ENCODE measurements at regions not wholly inside any gene's neighbourhood (a gene's known extent, or its start where the extent isn't known, plus 50 kb on each side); places are given as distances from the start of the nearest gene placed in this dataset.

DNA sequence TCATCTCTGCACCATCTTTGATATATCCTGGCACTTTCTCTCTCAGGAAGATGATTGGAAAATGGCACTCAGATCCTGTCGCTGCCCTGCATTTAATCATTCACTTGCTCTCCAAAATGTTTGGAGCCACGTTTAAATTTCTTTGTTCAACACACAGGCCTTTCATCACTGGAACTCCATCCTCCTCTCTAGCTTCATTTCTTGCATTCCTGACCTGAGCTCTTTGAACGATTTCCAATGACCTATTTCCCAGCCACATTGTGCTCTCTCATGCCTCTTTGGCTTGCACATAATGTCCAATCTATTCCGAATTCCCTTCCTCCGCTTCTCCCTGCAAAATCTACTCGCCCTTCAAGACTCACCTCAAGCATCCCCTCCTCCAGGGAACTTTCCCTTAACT lies 287.4 kb upstream of the NBEA start:
- DNase-seq = no peak

DNA sequence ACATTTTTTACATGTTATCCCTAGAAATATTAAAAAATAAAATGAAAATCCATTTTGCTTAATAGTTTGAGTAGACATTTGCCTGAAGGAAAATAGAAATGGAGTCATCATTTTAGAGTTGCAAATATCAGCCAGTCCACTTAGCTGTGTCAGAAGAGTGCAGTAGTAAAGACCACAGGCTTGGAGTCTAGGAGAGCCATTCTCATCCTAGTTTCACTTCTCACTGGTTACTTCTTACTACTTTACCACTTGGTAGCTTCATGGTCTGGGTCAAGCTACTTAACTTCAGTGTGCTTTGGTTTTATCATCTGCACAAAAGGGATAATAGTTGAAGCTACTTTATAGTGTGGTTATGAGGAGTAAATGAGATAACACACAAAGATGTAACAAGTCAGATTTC lies 286.5 kb upstream of the NBEA start:
- no peak for DNase-seq

DNA sequence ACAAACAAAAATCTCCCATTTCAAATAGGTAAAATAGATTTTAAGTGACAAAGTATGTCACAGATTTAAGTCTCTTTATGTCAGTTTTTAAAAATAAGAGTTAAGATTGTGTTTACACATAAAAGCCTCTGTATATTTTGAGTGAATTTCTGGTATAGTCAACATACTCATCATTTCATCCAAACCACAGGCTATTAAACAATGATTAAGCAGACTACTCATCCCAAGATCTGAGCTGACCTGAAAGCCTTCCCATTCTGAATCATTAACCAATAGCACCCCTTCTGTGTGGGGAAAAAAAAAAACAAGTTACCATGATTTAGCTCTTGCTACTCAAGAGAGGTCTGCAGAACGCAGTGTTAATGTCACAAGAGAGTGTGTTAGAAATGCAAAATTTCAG lies 284.4 kb upstream of the NBEA start:
- no peak for DNase-seq

DNA sequence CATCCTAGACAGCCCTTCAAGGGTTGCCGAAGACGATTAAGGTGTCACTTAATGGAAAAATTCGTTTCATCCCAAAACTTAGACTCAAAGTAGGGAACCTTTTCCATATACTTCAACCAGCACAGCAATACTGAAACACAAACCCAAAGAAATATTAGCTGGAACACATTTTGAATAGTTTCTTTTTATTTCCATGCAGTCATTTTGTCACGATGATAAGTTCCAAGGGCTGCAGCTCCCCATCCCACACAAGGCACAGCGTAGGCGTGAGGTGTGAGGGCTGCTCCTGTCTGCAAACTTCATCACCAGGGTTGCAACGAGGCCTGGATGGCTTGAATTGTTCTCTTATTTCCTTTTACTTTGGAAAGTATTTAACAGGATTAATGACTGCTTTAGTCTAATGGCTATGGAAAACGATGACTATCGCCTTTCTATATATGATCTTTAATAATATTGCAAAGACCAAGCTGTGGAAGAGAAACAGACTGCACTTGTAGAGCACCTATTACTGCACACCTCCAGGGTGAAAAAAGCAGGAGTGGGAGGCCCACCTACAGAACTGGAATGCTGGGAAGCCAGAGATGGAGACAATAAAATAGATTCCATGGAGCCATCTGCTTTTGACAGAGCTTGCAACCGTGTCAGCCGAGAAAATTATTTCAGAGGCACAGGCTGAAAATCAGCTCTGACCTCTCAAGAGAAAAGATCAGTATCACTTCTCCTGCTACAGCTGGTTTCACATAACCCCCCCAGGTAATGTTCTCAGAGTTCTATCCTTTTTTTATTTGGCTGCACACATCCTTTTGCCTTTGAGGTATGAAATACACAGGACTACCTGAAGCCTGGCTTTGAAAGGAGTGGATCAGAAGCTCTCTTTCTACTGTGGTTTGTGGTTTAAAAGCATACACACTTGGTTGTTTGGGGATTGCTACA lies 274.5 kb upstream of the NBEA start:
- no peak for DNase-seq

DNA sequence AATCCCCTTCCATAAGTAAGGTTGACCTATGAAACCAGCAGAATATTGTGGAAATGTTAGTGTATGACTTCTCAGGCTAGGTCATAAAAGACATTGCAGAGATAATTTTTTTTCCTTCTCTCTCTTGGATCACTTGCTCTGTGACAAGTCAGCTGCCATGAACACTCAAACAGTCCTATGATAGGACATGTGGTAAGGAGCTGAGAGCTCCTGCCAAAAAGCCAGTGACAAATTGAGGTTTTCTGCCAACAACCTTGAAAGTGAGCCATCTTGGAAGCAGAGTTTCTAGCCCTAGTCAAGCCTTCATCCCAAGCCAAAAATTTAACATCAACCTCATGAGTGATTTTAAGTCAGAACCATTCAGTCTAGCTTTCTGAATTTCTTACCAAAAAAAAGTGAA lies 270.9 kb upstream of the NBEA start:
- no peak for DNase-seq

DNA sequence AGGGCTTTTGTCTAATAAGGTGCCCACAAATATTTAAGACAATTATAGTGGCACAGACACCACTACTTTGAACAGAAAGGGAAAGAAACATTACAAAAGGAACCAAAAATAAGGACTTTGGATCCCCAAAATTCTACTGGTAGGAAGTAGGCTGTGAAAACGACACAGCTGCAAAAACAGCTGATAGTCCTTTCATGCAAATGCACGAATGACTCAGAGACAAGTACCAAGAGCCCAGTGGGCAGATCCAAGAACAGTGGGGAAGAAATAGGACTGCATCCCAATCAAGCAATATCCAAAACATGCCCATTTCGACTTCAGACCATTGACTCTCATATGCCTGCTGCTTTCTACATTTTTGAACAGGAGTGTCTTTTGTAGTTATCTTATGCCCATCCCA lies 269.4 kb upstream of the NBEA start:
- DNase-seq = no peak

DNA sequence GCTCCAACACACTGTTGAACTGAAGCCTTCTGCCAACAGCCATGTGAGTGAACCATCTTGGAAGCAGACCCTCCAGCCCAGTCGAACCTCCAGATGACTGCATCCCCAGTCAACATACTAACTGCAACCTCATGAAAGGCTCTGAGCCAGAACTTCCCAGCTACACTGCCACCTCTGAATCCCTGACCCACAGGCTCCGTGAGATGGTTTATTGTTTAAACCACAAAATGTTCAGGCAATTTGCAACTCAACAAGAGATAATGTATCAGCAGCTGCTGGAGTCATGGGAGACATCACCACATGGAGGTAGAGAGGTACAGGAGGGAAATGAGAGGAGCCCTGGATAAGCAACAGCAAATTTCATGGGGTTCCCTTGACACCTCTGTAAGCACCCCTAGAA lies 266.4 kb upstream of the NBEA start:
- DNase-seq = no peak

DNA sequence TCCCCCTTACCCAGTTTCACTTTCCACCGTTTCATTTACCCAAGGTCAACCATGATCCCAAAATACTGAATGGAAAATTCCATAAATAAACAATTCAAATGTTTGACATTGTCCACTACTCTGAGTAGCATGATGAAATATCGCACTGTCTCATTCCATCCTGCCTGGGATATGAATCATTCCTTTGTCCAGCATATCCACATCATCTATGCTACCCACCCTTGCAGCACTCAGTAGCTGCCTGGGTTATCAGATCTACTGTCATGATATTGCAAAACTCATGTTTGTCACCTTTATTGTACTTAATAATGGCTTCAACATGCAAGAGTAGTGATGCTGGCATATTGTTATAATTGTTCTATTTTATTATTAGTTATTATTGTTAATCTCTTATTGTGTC lies 263.9 kb upstream of the NBEA start:
- DNase-seq = no peak

DNA sequence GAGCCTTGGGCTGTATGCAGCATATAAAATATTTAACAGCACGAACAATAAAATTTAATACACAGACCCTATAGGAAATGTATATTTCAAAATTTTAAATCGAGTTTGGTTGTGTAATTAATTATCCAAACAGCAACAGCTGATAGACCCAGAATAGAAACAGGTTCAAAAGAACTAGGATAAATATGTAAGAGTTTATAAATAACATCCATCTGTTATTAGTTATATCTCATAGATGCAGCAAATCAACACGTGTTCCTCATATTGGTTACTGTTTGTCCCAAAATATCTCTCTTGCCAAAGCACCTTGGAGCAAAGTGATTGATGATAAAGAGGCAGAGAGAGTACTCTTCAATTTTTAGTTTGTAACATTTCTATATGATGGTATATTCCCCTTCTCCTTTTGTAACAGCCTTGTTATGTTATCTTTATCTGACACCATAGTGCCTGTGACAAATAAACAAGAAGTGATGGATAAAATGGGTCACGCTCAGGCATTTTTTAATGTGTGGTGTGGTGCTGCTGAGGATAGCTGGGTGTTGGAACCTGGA lies 260.6 kb upstream of the NBEA start:
- DNase-seq = no peak

DNA sequence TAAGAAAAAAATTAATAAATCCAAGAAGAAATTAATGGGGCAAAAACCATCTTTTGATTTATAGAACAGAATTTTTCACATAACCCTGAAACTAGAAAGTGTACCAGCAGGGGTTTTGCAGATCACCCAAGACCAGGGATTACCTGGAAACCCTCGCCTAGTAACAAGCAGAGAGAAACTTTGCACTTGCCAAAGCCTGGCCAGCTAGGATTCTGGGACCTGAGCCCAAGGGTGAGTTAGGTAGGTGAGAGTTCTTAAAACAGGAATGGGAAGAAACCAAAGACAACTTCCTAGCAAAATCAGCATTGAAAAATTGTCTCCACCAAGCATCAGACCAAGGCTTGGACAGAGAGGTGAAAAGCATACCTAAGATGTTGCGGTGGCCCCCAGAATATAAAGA lies 247.0 kb upstream of the NBEA start:
- no peak for DNase-seq

DNA sequence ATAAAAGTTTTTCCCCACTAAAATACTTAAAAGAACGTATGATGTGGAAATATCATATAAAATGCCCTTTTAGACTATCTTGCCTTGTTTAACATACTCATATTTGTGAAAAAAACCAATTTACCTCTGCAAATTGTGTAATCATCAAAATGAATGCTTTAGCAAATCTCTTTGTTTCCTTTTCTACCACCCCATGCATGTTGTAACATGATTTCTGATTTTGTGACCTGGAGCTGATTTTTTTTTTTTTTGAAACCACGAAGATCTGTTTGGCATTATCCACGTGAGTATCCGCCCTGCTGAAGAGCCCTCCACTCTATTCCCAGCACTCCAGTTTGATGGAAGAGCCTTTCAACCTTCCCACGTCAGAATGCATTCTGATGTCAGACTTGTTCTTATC lies 245.8 kb upstream of the NBEA start:
- no peak for DNase-seq

DNA sequence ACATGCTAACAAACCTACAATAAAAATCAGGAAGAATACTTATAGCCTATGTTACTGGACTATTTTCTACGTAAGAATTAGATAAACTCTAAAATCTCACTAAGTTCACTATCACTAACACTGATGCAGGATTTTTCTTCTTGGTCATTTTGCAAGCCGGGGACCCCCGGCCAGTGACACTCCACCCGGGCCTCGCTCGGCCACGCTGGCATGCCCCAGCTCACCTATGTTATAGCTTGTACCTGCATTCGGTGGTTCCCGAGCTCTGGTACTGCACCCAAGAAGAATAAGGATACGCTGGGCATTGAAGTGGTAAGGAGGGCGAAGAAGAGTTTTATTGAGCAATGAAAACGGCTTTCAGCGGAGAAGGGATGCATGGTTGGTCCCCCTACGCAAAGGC lies 245.3 kb upstream of the NBEA start:
- no peak for DNase-seq

DNA sequence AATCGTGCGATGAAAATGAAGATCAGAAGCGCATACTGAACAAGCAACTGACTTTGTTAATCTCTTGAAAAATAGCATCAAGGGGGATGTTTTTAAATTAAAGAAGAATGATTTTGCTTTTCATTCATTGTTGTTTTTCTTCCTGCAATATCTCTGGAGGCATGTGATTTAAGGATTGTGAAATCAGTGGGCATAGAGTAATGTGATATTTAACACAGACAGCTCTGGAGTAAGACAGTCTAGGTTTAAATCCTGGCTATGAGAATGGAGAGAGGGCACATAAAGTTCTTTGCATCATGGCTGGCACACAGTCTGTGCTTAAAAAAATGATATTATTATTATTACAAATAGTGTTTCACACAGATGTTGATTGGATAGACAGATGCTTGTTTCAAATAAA lies 243.1 kb upstream of the NBEA start:
- no peak for DNase-seq

DNA sequence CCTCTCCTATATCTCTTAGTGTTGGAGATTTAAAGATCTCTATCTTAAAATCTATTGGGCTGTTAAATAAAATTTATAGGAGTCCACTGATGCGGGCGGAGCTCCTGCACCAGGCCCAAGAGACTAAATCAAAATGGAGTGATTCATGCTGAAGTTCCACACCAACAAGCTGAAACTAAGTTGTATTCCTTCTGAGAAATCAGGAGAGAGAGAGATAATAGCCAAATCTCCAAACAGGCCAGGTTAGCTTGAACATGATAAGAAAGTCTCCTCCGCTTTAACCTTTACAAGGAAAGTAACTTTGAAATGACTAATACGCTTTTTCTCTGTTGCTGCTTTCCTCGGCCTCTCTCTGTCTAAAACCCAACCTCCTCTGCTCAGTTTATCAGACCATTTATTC lies 241.9 kb upstream of the NBEA start:
- DNase-seq = no peak

DNA sequence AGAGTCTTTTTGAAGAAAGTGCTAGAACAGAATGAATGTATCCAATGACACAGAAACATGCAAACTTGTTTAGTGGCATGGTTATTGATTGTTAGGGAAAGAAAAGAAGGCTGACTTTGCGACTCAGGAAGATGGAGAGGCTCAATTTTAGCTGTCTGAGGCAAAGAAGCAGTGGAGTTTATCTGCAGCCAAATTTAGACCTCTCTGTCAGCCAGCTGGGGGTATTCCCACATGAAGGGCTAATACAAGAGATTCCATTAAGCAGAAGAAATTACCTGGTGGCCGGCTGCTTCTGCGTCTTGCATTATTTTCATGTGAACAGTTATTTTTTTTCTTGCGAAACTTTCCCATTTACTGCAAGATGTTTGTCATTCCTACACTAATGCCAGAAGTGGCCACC lies 240.2 kb upstream of the NBEA start:
- no peak for DNase-seq

DNA sequence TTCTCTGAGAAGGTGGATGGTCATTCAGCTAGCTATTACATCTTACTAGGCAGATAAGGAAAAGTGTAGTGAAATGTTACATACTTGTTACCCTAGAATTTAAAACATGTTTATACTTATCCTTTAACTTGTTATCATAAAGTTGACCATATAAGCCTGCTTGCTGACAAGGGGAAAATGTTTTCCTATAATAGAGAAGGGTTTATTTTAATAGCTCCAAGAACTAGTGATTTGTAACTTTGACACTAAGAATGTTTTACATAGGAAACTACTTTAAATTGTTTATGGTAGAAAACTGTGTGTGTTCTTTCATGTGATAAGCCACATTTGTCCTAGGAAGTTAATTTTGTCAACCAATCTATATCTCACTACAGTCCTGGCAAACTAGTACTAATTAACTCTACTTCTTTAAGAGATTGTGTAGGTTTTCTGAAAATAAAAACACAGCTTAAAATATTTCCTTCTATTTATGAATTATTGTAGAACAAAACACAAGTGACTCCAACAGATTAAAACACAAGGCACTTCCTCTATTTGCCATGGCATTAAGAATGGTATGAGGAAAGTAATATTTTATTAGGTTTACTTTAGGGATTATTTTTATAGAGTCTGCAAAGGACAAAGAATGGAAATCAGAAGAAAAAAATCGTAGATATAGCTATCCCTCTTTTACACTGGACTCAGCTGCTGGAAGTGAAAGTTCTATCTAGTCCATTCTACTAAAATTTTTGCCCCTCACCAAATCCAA lies 233.3 kb upstream of the NBEA start:
- no peak for DNase-seq

DNA sequence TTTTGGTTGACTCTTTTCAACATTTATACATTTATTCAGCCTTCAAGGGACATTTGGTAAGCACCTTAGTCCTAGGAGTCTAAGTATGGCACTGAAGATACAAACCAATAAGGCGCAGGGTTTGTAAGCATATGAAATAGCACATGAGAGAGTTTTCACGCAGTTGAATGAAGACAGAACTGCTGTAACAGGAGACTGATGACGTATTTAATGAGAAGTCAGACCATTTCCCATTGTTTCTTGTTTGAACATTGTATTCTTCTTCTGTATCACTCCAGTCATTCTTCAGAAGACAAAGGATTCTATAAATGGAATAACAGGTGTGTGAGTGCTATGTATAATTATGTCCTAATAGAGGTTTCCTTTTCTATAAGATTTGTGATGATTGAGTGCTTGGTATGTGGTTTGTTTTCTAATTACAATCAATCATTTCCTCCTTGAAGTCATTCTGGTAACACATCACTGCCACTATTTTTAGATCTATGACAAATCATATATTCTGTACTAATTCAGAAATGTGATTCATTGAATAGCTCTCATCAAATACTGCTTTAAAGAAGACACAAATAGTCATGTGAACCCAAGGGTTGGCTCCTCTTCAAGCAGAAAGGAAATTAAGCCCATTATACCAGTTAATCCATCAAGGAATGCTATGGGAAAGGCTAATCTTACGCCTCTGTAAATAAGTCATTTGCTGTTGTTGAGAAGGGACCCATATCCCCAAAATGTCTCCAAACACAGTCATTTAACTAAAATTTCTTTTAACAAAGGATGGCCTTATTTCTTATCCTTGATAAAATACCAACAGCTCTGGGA lies 222.8 kb upstream of the NBEA start:
- no peak for DNase-seq

DNA sequence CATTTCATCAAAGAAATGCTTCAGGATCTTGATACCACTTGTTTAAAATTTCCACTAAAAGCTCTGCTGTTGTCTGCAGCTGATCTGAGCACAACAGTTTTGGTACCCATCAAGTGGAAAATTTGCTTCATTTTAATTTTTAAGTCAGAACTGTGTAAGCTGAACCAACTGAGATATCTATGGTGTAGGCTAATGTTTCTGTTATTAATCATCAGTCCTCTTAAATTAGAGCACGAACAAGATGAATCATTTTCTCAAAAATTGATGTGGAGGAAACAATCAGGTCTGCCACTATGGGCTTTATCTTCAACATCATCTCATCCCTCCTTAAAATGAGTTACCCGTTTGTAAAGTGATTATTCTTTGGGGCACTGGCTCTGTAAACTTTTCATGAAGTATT lies 221.5 kb upstream of the NBEA start:
- no peak for DNase-seq

DNA sequence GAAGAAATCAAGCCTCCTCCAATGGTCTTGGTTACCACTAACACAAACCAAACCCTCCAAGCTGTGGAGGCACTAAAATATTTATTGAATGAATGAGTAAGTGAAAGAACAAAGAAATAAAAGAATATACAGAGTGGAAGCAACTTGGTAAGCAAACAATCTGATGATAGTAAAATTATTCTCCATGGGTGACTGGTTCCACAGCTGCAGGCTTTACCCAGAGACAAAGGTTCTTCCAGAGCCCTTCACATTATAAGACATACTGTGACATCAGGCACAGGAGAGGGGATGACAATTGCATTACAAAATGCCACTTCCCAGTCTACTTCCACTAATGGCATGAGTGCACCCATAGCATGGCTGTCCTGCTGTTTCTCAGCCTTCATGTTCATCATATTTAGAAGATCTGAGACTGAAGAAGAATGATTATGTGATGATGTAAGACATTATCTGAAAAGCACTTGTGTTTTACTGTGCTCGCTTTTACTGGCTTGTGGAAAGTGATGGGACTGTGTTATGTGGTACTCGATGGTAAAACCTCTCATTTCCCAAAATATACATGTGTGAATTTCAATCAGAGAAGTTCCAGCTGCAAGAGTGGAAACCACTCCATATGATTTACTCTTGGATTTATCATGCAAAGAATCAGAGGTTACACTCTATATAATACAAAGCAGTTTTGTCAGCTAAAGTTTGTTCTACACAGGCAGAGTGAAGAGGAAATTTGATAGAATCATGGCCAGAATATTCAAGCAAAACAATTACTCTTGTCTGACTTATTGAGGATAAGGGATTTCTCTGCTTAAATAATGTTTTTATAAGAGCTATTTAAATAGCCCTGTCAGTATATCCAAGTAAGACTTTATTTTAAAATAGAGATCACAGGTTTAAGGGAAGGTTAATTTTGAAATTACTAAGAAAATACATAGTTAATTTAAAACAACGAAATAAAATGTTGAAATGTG lies 220.2 kb upstream of the NBEA start:
- DNase-seq = no peak

DNA sequence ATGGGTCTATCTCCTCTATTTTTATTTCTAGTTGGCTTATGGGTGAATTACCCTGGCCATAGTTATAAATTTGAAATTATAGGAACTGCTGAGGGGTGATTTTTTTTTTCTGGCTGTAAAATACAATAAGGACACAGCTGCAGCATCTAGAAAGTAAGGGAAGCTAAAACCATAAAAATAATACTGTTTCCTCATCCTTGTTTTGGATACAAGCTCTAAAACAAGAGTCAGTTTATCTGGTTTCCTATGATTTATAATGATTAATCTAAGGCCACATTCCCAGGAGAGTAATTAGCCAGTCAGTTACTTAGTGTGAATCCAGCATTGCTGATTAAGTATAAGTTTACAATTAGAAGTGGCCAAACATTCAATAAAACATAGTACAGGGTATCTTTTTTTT lies 219.1 kb upstream of the NBEA start:
- DNase-seq = no peak

DNA sequence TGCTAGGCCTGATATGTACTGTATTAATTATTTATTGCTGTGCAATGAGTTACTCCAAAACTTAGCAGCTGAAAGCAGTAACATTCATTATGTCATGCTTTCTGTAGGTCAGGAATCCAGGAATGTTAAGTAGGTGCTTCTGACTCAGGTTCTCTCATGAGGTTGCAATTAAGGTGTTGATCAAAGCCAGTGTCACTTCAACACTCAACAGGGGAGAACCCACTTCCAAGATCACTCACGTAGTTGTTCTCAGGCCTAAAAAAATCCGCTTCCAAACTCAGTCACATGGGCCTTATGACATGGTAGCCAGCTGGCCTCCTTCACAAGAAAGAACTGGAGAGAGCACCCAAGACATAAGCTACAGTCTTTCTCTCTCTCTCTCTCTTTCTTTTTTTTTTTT lies 211.1 kb upstream of the NBEA start:
- DNase-seq = no peak

DNA sequence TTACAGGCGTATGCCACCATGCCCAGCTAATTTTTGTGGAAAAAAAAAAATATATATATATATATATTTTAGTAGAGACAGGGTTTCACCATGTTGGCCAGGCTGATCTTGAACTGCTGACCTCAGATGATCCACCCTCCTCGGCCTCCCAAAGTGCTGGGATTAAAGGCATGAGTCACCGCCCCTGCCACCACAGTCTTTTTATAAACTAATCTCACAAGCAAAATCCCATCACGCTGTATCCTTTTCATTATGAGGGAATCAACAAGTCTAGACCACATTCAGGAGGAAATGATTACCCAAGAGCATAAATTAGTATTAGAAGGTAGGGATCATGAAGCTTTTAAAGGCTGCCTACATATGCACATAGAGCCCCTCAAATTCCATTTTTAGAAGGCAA lies 210.6 kb upstream of the NBEA start:
- no peak for DNase-seq
